ENCODE measurements at regions not wholly inside any gene's neighbourhood (a gene's known extent, or its start where the extent isn't known, plus 50 kb on each side); places are given as distances from the start of the nearest gene placed in this dataset.
"Not testable (repeated sequence)": the region's sequence is repeated elsewhere in the genome, so short reads cannot be mapped to it uniquely, and the experiment has no call there.

- no peak for DNase-seq (ENCODE audit: low read depth in 2 of 2)
Observed at GRCh38 chrX:115968436-115969252, 201.9 kb upstream of the AGTR2 start.

GRCh38 chrX:115970718-115971117 lies 199.8 kb upstream of the AGTR2 start:
- DNase-seq (ENCODE audit: low read depth in 2 of 2): no peak

DNA sequence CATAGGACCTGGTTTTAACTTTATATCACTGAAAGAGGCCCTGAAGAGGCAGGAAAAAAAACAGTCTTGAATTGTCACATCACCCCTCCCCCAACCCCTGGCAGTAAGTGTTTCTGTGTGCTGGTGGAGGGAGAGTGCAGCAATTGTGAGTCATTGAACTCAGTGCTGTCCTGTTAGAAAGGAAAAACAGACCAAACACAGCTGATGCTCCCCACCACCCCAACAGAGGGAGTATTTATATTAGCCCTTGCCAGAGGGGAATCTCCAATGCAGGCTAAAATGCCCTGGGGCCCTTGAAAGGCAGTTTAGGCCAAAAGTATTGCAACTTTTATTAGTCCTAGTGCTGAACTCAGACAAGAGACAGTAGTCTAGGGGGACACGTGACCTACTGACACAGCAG lies 197.8 kb upstream of the AGTR2 start:
- DNase-seq (ENCODE audit: low read depth in 2 of 2): no peak

GRCh38 chrX:115978068-115978467 lies 192.5 kb upstream of the AGTR2 start:
- no peak for DNase-seq (ENCODE audit: low read depth in 2 of 2)

GRCh38 chrX:115983148-115983547 lies 187.4 kb upstream of the AGTR2 start:
- DNase-seq (ENCODE audit: low read depth in 2 of 2): not testable (repeated sequence)

DNA sequence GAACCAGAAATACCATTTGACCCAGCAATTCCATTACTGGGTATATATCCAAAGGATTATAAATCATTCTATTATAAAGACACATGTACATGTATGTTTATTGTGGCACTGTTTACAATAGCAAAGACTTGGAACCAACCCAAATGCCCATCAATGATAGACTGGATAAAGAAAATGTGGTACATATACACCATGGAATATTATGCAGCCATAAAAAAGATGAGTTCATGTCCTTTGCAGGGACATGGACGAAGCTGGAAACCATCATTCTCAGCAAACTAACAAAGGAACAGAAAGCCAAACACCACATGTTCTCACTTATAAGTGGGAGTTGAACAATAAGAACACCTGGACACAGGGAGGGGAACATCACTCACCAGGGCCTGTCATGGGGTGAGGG lies 183.1 kb upstream of the AGTR2 start:
- not testable (repeated sequence) for DNase-seq (ENCODE audit: low read depth in 2 of 2)

- DNase-seq (ENCODE audit: low read depth in 2 of 2): no peak
Observed at GRCh38 chrX:115988825-115989224, 181.7 kb upstream of the AGTR2 start.

DNA sequence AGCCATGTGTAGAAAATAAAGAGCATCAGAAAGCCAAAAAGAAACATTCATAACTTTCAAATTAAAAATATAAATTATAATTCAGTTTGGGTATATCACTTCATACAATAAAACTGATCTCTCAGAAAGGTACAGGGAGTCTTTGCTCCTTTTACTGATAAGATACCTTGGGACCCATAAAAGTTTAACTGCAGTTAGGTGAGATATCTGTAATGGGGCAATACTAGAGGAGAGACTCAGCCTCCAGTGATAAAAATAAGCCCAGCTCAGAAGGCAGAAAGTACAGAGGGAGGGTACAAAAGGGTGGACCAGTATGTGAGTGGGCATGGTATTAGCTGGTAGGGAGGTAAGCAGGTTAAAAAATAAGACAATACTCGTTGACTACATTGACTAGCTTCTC lies 180.9 kb upstream of the AGTR2 start:
- no peak for DNase-seq (ENCODE audit: low read depth in 2 of 2)

- DNase-seq (ENCODE audit: low read depth in 2 of 2): no peak
Observed at GRCh38 chrX:116009346-116009745, 161.2 kb upstream of the AGTR2 start.

DNA sequence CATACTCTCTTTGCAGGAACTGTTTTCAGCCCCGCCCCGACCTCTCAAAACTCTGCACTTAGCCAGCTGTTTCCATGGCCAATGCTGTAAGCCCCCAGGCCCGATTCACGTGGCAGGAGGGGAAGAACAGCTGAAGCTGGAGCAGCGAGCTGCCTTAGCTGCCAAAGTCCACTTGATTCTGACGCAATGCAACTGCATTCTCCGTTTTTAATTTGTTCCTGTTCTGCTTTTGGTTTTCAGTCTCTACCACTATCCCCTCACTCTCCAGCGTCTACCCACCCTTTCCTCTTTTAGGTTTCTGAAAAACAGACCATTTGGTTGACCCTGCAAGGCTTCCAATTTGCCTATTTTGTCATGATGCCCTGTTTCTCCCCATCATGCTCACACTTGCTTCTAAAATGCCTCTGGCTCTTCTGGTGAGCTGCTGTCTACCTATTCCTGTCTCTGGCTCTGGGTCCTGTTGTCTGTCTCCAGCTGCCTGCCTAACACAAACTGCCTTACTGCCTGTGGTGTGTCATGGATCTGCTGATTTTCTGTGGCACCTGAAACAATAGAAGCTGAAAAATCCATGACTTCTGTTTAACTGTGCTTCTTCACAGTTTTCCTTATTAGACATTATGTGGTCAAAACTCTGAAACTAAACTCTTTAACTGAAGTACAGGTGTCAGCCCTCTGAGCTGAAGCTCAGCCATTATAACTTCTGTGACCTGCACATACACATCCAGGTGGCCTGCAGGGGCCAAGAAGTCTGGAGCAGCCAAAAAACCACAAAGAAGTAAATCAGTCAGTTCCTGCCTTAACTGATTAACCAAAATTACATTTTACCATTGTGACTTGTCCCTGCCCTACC lies 160.5 kb upstream of the AGTR2 start:
- no peak for DNase-seq (ENCODE audit: low read depth in 2 of 2)

- DNase-seq (ENCODE audit: low read depth in 2 of 2): no peak
Observed at GRCh38 chrX:116010939-116011338, 159.6 kb upstream of the AGTR2 start.

GRCh38 chrX:116031331-116031730 lies 139.2 kb upstream of the AGTR2 start:
- DNase-seq (ENCODE audit: low read depth in 2 of 2): no peak

Data from stimulated activated CD8-positive, alpha-beta memory T cell treated with anti-CD3 and anti-CD28 coated beads, Interleukin-15, amount 100 ng/mL, for 4 hours (primary cell).